ENCODE measurements at regions not wholly inside any gene's neighbourhood (a gene's known extent, or its start where the extent isn't known, plus 50 kb on each side); places are given as distances from the start of the nearest gene placed in this dataset.

DNA sequence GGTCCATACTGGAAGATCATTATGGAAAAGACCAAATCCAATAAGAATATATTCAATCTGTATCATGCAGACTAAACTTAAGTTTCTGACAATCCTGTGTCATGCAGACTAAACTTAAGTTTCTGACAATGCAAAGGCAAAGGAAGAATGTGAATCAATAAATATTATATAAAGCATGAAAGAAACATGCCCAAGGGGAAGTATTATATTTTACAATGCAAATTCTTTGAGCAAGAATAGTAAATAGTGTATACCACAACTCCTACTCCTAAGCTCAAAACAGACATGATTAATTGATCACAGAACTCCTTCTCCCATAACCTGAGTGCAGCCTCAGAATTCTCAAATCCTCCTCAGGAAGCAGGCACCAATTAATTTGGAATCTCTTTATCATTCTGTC lies 71.3 kb upstream of the BDNF start:
- no TSS peak for BruUV-seq (replicated peaks)
- Histone ChIP-seq H3K27me3 (ENCODE audit: control insufficient read depth, insufficient read depth, low read length) (no peaks in the 10 kb centered on the region), H3K4me1 (ENCODE audit: control insufficient read depth, insufficient read depth, low read length) (no peaks in the 10 kb centered on the region), H3K4me3 (ENCODE audit: low read depth in 2 of 2, low read length in 2 of 2) (no peak overlapping the region), H3K27ac (ENCODE audit: low read length) (no peak overlapping the region), H3K36me3 (ENCODE audit: control insufficient read depth, insufficient read depth, low read length) (no peaks in the 10 kb centered on the region), H3K9me3 (ENCODE audit: control insufficient read depth, insufficient read depth, low read depth, low read length) (no peaks in the 10 kb centered on the region)
- CTCF ChIA-PET = no interaction called here
- in situ Hi-C loops (cut with HindIII; ENCODE audit: low pct_unique_long_range_greater_than_20kb, low sequenced_read_pairs) (no loop called here), intact Hi-C loops (cut with micrococcal nuclease; ENCODE audit: unreplicated experiment) (no loop called here)
- no peak for ATAC-seq
- no peak for DNase-seq (ENCODE audit: low read depth, low spot score)
- POLR2A ChIA-PET = no interaction called here
- TF ChIP-seq, protein P1, sequence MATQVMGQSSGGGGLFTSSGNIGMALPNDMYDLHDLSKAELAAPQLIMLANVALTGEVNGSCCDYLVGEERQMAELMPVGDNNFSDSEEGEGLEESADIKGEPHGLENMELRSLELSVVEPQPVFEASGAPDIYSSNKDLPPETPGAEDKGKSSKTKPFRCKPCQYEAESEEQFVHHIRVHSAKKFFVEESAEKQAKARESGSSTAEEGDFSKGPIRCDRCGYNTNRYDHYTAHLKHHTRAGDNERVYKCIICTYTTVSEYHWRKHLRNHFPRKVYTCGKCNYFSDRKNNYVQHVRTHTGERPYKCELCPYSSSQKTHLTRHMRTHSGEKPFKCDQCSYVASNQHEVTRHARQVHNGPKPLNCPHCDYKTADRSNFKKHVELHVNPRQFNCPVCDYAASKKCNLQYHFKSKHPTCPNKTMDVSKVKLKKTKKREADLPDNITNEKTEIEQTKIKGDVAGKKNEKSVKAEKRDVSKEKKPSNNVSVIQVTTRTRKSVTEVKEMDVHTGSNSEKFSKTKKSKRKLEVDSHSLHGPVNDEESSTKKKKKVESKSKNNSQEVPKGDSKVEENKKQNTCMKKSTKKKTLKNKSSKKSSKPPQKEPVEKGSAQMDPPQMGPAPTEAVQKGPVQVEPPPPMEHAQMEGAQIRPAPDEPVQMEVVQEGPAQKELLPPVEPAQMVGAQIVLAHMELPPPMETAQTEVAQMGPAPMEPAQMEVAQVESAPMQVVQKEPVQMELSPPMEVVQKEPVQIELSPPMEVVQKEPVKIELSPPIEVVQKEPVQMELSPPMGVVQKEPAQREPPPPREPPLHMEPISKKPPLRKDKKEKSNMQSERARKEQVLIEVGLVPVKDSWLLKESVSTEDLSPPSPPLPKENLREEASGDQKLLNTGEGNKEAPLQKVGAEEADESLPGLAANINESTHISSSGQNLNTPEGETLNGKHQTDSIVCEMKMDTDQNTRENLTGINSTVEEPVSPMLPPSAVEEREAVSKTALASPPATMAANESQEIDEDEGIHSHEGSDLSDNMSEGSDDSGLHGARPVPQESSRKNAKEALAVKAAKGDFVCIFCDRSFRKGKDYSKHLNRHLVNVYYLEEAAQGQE (IDR thresholded peaks at IDR 0.05; ENCODE audit: insufficient read depth in 1 of 2, low read depth in 2 of 2, low read length in 1 of 2) = no peak
- TF ChIP-seq, protein P2, sequence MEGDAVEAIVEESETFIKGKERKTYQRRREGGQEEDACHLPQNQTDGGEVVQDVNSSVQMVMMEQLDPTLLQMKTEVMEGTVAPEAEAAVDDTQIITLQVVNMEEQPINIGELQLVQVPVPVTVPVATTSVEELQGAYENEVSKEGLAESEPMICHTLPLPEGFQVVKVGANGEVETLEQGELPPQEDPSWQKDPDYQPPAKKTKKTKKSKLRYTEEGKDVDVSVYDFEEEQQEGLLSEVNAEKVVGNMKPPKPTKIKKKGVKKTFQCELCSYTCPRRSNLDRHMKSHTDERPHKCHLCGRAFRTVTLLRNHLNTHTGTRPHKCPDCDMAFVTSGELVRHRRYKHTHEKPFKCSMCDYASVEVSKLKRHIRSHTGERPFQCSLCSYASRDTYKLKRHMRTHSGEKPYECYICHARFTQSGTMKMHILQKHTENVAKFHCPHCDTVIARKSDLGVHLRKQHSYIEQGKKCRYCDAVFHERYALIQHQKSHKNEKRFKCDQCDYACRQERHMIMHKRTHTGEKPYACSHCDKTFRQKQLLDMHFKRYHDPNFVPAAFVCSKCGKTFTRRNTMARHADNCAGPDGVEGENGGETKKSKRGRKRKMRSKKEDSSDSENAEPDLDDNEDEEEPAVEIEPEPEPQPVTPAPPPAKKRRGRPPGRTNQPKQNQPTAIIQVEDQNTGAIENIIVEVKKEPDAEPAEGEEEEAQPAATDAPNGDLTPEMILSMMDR (IDR thresholded peaks at IDR 0.05) = no peak
- no peak for TF ChIP-seq TCF7L2 (IDR thresholded peaks at IDR 0.05; ENCODE audit: low read depth, low read length)
- no peak for TF ChIP-seq POLR2AphosphoS5 (IDR thresholded peaks at IDR 0.05; ENCODE audit: low read depth, low read length)
- TF ChIP-seq SIN3A (IDR thresholded peaks at IDR 0.05; ENCODE audit: borderline replicate concordance, insufficient read depth, low read depth, low read length) = no peak

DNA sequence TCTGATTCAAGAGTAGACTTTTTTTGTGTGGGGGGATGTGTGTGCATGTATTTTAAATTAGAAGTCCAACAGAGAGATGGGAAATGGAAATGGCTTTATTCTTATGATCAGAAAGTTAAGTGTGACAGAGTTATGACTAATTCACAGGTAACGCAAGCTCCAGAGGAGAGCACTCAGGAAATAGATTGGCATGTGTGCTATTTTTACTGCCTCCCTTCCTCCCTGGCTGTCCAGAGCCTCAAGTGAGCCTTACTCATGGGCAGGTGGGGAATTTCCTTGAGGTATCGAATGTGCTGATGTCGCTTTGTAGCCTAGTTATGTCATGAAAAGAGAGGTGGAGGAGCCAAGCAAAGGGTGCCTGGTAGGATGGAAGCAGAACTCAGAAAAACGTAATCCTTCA lies 70.3 kb upstream of the BDNF start:
- POLR2A ChIA-PET = no interaction called here
- Histone ChIP-seq H3K27ac (ENCODE audit: low read length) (no peak overlapping the region), H3K9me3 (ENCODE audit: control insufficient read depth, insufficient read depth, low read depth, low read length) (no peaks in the 10 kb centered on the region), H3K4me1 (ENCODE audit: control insufficient read depth, insufficient read depth, low read length) (no peaks in the 10 kb centered on the region), H3K36me3 (ENCODE audit: control insufficient read depth, insufficient read depth, low read length) (no peaks in the 10 kb centered on the region), H3K27me3 (ENCODE audit: control insufficient read depth, insufficient read depth, low read length) (peaks cover 2% of the 10 kb centered on the region; the same call in 1 of the 2 replicates), H3K4me3 (ENCODE audit: low read depth in 2 of 2, low read length in 2 of 2) (no peak overlapping the region)
- in situ Hi-C loops (cut with HindIII; ENCODE audit: low pct_unique_long_range_greater_than_20kb, low sequenced_read_pairs) = no loop called here
- DNase-seq (ENCODE audit: low read depth, low spot score) = no peak
- TF ChIP-seq, protein P2 (IDR thresholded peaks at IDR 0.05) = no peak
- no peak for ATAC-seq
- BruUV-seq (replicated peaks) = no TSS peak
- intact Hi-C loops (cut with micrococcal nuclease; ENCODE audit: unreplicated experiment) = no loop called here
- CTCF ChIA-PET = no interaction called here

DNA sequence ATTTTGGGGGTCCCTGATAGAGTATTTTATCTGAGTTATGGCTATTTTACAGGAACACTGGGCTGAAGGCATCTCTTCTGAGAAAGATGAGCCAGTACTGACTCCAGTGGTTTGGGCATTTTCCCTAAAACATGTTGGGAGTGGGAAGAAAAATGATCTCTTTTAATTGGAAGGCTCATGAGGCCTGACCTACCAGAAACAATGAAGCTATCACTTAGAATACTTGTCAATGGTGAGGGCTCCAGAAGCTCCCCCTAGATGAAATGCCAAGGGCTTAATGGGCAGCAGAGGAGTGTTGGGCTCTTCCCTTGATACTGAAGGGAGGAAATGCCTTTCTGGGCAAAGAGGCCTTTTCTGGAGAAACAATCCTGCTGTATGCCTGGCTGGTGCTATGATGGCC lies 63.5 kb upstream of the BDNF start:
- in situ Hi-C loops (cut with HindIII; ENCODE audit: low pct_unique_long_range_greater_than_20kb, low sequenced_read_pairs) = no loop called here
- H3K27ac ChIP-seq (ENCODE audit: low read length) = no peak overlapping the region
- intact Hi-C loops (cut with micrococcal nuclease; ENCODE audit: unreplicated experiment) = no loop called here
- BruUV-seq (replicated peaks) = no TSS peak
- CTCF ChIA-PET = no interaction called here
- no peaks in the 10 kb centered on the region for H3K9me3 ChIP-seq (ENCODE audit: control insufficient read depth, insufficient read depth, low read depth, low read length)
- H3K4me3 ChIP-seq (ENCODE audit: low read depth in 2 of 2, low read length in 2 of 2) = no peak overlapping the region
- H3K27me3 ChIP-seq (ENCODE audit: control insufficient read depth, insufficient read depth, low read length) = peaks cover 2% of the 10 kb centered on the region; the same call in 1 of the 2 replicates
- DNase-seq (ENCODE audit: low read depth, low spot score) = no peak
- H3K4me1 ChIP-seq (ENCODE audit: control insufficient read depth, insufficient read depth, low read length) = no peaks in the 10 kb centered on the region
- POLR2A ChIA-PET = no interaction called here
- no peak for ATAC-seq
- TF ChIP-seq, protein P2 (IDR thresholded peaks at IDR 0.05) = no peak
- no peak for TF ChIP-seq SIN3A (IDR thresholded peaks at IDR 0.05; ENCODE audit: borderline replicate concordance, insufficient read depth, low read depth, low read length)
- TF ChIP-seq TCF7L2 (IDR thresholded peaks at IDR 0.05; ENCODE audit: low read depth, low read length) = no peak
- TF ChIP-seq, protein P1 (IDR thresholded peaks at IDR 0.05; ENCODE audit: insufficient read depth in 1 of 2, low read depth in 2 of 2, low read length in 1 of 2) = no peak
- TF ChIP-seq POLR2AphosphoS5 (IDR thresholded peaks at IDR 0.05; ENCODE audit: low read depth, low read length) = no peak
- no peaks in the 10 kb centered on the region for H3K36me3 ChIP-seq (ENCODE audit: control insufficient read depth, insufficient read depth, low read length)
